AML-193 (cell line): ENCODE measurements at regions not wholly inside any gene's neighbourhood (a gene's known extent, or its start where the extent isn't known, plus 50 kb on each side); places are given as distances from the start of the nearest gene placed in this dataset.

ENCODE experiments used
- DNase-seq, 2 experiments: peaks; one replicate each; lab custom pipeline; 2025; lab: John Stamatoyannopoulos, UW

- DNase-seq: no peak
Observed at GRCh38 chr3:72398781-72399180, 449.5 kb downstream of the SHQ1 start.

GRCh38 chr3:72397586-72397985 lies 450.7 kb downstream of the SHQ1 start:
- no peak for DNase-seq

- DNase-seq: no peak
Observed at GRCh38 chr3:72396899-72397298, 451.3 kb downstream of the SHQ1 start.

- no peak for DNase-seq
Observed at GRCh38 chr3:72395776-72396311, 452.4 kb downstream of the SHQ1 start.

- no peak for DNase-seq
Observed at GRCh38 chr3:72393455-72393854, 454.8 kb downstream of the SHQ1 start.

- peak; percentile 20 to 38 for DNase-seq
Observed at GRCh38 chr3:72391659-72392058, 456.6 kb downstream of the SHQ1 start.

- no peak for DNase-seq
Observed at GRCh38 chr3:72390841-72391240, 457.4 kb downstream of the SHQ1 start.

- DNase-seq: no peak
Observed at GRCh38 chr3:72388644-72389043, 459.6 kb downstream of the SHQ1 start.

GRCh38 chr3:72388117-72388516 lies 460.1 kb downstream of the SHQ1 start:
- no peak for DNase-seq

- DNase-seq: no peak
Observed at GRCh38 chr3:72386327-72387000, 461.8 kb downstream of the SHQ1 start.

GRCh38 chr3:72385167-72385566 lies 463.1 kb downstream of the SHQ1 start:
- DNase-seq: no peak

GRCh38 chr3:72384602-72385001 lies 463.6 kb downstream of the SHQ1 start:
- DNase-seq: peak in 1 of 2 experiments; percentile 16

GRCh38 chr3:72383883-72384282 lies 464.4 kb downstream of the SHQ1 start:
- no peak for DNase-seq

GRCh38 chr3:72383230-72383629 lies 465.0 kb downstream of the SHQ1 start:
- no peak for DNase-seq

GRCh38 chr3:72382460-72382859 lies 465.8 kb downstream of the SHQ1 start:
- no peak for DNase-seq

GRCh38 chr3:72381584-72381983 lies 466.7 kb downstream of the SHQ1 start:
- DNase-seq: no peak

GRCh38 chr3:72380711-72381493 lies 467.3 kb downstream of the SHQ1 start:
- DNase-seq: peak; percentile 21 to 48

- no peak for DNase-seq
Observed at GRCh38 chr3:72380193-72380592, 468.1 kb downstream of the SHQ1 start.

- DNase-seq: no peak
Observed at GRCh38 chr3:72379500-72380187, 468.6 kb downstream of the SHQ1 start.

- no peak for DNase-seq
Observed at GRCh38 chr3:72378287-72378686, 470.0 kb downstream of the SHQ1 start.

GRCh38 chr3:72376956-72377710 lies 471.1 kb downstream of the SHQ1 start:
- no peak for DNase-seq
